Lung (tissue), 11 donors: ENCODE measurements at regions not wholly inside any gene's neighbourhood (a gene's known extent, or its start where the extent isn't known, plus 50 kb on each side); places are given as distances from the start of the nearest gene placed in this dataset.
A peak's percentile ranks its signal among the peaks of the same experiment; 100 is the strongest.

ENCODE experiments used
- ATAC-seq: fragments of 200-7000 bp; cut with Tn5 transposase; one replicate; pipeline ENCODE4 v1.9.1; 2020; ENCODE audit warnings: moderate number of reproducible peaks; ENCODE audit not compliant: insufficient read depth, low FRiP score
- DNase-seq, 3 donors: peaks; one replicate each; pipeline ENCODE4 v3.0.0-alpha.2; 2013 to 2017
- H3K27ac ChIP-seq, 2 donors: one replicate each; pipeline ENCODE4 v1.5.1; 2013; ENCODE audit warnings: mild to moderate bottlenecking in 2 of 2, moderate library complexity in 2 of 2, control low read depth in 1 of 2, inconsistent platforms in 1 of 2, low read depth in 1 of 2, low read length in 1 of 2
- H3K27me3 ChIP-seq, 3 donors: one replicate each; pipeline ENCODE4 v1.5.1; 2013; ENCODE audit warnings: low read length in 2 of 3; ENCODE audit not compliant: control insufficient read depth in 3 of 3, insufficient read depth in 3 of 3
- H3K36me3 ChIP-seq, 4 donors: one replicate each; pipeline ENCODE4 v1.5.1; 2013; ENCODE audit warnings: low read length in 4 of 4, mild to moderate bottlenecking in 1 of 4, moderate library complexity in 1 of 4; ENCODE audit not compliant: control insufficient read depth in 4 of 4, insufficient read depth in 4 of 4
- H3K4me1 ChIP-seq, 5 donors: one replicate each; pipeline ENCODE4 v1.5.1; 2013; ENCODE audit warnings: low read length in 5 of 5, mild to moderate bottlenecking in 2 of 5, moderate library complexity in 1 of 5; ENCODE audit not compliant: control insufficient read depth in 5 of 5, insufficient read depth in 5 of 5
- H3K4me3 ChIP-seq: one replicate; pipeline ENCODE4 v1.5.1; 2013; ENCODE audit warnings: mild to moderate bottlenecking, control low read depth, moderate library complexity
- H3K9ac ChIP-seq, 2 donors: one replicate each; pipeline ENCODE4 v1.5.1; 2013; ENCODE audit warnings: low read length in 2 of 2, control low read depth in 1 of 2; ENCODE audit not compliant: insufficient read depth in 1 of 2
- H3K9me3 ChIP-seq, 4 donors: one replicate each; pipeline ENCODE4 v1.5.1; 2013; ENCODE audit warnings: low read length in 3 of 4, mild to moderate bottlenecking in 1 of 4, moderate library complexity in 1 of 4; ENCODE audit not compliant: control insufficient read depth in 4 of 4, insufficient read depth in 3 of 4
- WGBS, 2 donors: extraction: QIAGEN DNeasy Blood & Tissue Kit; methylation state at CpG; one replicate each; pipeline ENCODE4 v1.1.7; 2013; 5-methylcytosine and 5-hydroxymethylcytosine counted together
- TF ChIP-seq, protein P1 (sequence below): IDR thresholded peaks from 2 replicates; pipeline ENCODE4 v1.5.1; 2012; ENCODE audit warnings: mild to moderate bottlenecking; ENCODE audit errors: control extremely low read depth, extremely low read depth
- donor health status: control.
- donor health status: control.
- donor health status: Bipolar disorder and iron deficiency.
- donor health status: healthy.
- donor health status: DM: yes; HTN: yes; CAD: no.

DNA sequence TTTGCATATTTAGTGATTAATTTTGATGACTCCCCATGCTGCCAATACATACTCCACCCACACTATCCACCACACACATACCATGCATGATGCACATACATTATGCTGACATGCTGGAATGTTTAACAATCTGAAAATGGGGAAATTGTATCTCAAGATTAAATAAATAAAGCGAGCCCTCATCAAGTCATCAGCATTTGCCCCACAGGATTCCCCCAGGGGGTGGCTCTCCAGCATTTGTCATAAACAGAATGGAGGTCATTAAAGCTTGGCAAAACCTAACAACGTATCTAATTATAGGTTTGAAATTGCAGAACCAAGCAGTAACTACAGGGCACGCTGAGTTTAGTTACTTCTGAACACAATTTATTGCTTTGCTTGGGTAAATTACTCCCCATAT is 141.2 kb upstream of the TACR1 start:
- TF ChIP-seq, protein P1, sequence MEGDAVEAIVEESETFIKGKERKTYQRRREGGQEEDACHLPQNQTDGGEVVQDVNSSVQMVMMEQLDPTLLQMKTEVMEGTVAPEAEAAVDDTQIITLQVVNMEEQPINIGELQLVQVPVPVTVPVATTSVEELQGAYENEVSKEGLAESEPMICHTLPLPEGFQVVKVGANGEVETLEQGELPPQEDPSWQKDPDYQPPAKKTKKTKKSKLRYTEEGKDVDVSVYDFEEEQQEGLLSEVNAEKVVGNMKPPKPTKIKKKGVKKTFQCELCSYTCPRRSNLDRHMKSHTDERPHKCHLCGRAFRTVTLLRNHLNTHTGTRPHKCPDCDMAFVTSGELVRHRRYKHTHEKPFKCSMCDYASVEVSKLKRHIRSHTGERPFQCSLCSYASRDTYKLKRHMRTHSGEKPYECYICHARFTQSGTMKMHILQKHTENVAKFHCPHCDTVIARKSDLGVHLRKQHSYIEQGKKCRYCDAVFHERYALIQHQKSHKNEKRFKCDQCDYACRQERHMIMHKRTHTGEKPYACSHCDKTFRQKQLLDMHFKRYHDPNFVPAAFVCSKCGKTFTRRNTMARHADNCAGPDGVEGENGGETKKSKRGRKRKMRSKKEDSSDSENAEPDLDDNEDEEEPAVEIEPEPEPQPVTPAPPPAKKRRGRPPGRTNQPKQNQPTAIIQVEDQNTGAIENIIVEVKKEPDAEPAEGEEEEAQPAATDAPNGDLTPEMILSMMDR: no peak
- Histone ChIP-seq H3K9me3 (no peaks in the 10 kb centered on the region), H3K9ac (no peak overlapping the region), H3K4me1 (peaks cover 0 to 22% (median 7%) of the 10 kb centered on the region in 5 donors), H3K4me3 (no peak overlapping the region), H3K36me3 (no peaks in the 10 kb centered on the region), H3K27me3 (no peaks in the 10 kb centered on the region), H3K27ac (no peak overlapping the region)
- no peak for ATAC-seq
- peak in 1 of 3 donors; percentile 7 for DNase-seq
- WGBS, 2 donors: 74 to 80% methylated on average over 3 of the region's 3 CpGs

DNA sequence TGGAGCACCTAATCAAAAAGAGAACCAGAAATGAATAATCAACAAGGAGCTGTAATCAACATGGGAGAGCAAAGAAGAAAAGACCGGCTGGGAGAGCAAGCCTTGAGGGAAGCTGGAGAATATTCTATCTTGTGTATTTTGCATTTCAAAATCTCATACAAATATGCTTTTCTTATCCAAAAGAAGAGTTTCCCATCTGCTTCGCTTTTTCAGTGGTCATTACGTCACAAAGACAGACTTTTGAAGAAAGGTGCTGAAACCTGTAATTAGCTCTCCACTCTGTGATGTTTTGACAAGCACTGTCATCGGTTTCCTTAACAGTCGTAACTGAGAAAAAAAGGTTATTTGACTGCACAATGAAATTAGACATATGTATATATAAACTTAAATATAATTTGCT is 139.1 kb upstream of the TACR1 start:
- WGBS, 2 donors: 92 to 93% methylated on average over 5 of the region's 5 CpGs
- Histone ChIP-seq H3K4me3 (no peak overlapping the region), H3K4me1 (peaks cover 0 to 28% (median 12%) of the 10 kb centered on the region in 5 donors), H3K27ac (no peak overlapping the region), H3K27me3 (no peaks in the 10 kb centered on the region), H3K36me3 (no peaks in the 10 kb centered on the region), H3K9me3 (no peaks in the 10 kb centered on the region), H3K9ac (no peak overlapping the region)
- ATAC-seq (no peak), DNase-seq (no peak)
- TF ChIP-seq, protein P1: no peak

DNA sequence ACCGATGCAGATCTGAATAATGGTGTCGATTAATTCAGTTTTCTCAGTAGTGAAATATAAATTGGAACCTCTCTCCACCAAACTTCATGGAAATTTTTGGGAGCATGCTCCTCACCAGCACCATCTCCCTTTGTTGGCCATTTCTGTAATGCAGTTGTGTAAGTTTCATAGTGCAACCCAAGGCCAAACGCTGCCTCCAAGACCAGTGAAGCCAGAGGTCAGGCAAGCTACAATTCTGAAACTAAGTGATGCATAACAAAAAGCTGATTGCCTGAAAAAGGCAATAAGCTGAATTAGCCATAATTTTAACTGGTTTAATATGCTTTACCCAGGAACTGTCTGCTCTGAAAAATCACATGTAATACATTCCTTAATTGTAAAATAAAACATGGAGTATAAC is 138.3 kb upstream of the TACR1 start:
- WGBS, 2 donors: 87 to 92% methylated on average over 3 of the region's 3 CpGs
- no peaks in the 10 kb centered on the region for H3K36me3 ChIP-seq
- TF ChIP-seq, protein P1: no peak
- H3K27me3 ChIP-seq: no peaks in the 10 kb centered on the region
- no peak overlapping the region for H3K9ac ChIP-seq
- ATAC-seq (no peak), DNase-seq (peak in 1 of 3 donors; percentile 42)
- no peak overlapping the region for H3K27ac ChIP-seq
- H3K4me3 ChIP-seq: no peak overlapping the region
- H3K4me1 ChIP-seq: peaks cover 0 to 28% (median 12%) of the 10 kb centered on the region in 5 donors
- H3K9me3 ChIP-seq: no peaks in the 10 kb centered on the region

DNA sequence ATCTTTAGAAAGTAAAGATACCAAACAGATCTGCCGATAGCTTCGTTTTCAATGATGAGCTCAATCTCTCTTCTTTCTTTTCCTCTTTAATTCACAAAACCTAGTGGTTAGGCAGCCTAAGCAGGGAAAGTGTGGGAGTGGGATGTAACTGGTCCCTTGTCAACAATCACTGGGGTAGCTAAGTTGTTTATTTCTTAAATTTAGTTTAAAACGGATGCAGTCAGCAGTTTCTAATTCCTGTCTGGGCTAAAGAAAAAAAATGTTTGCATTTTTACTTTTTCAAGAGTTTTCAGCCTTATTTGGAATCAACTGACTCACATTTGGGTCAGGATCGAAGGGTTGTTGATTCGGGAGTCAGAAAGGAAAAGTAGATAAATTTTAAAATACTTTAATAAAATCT is 137.7 kb upstream of the TACR1 start:
- H3K36me3 ChIP-seq: no peaks in the 10 kb centered on the region
- TF ChIP-seq, protein P1: no peak
- H3K27ac ChIP-seq: no peak overlapping the region
- H3K27me3 ChIP-seq: no peaks in the 10 kb centered on the region
- no peaks in the 10 kb centered on the region for H3K9me3 ChIP-seq
- DNase-seq (peak in 1 of 3 donors; percentile 54), ATAC-seq (no peak)
- WGBS, 2 donors: 47 to 66% methylated on average over 5 of the region's 5 CpGs
- H3K4me3 ChIP-seq: no peak overlapping the region
- peak overlapping the region in 1 of 2 donors; percentile 11 for H3K9ac ChIP-seq
- peaks cover 0 to 28% (median 12%) of the 10 kb centered on the region in 5 donors for H3K4me1 ChIP-seq
